Neural progenitor cell (in vitro differentiated cells): ENCODE measurements at regions not wholly inside any gene's neighbourhood (a gene's known extent, or its start where the extent isn't known, plus 50 kb on each side); places are given as distances from the start of the nearest gene placed in this dataset.

Experiments
- DNase-seq: peaks from one replicate; pipeline ENCODE4 v3.0.0-alpha.2; 2016; ENCODE audit warnings: low spot score
- H2AFZ ChIP-seq: fragments of 200-600 bp; sonication (generic); replicated peaks from 2 replicates; pipeline ENCODE4 v1.6.1; 2016; ENCODE audit warnings: antibody characterized with exemption
- H3F3A ChIP-seq: fragments of 200-600 bp; sonication (generic); 2 replicates; pipeline ENCODE4 v1.6.1; 2016; ENCODE audit warnings: antibody characterized with exemption, low read depth
- H3K27ac ChIP-seq: fragments of 200-600 bp; sonication (generic); 2 replicates; pipeline ENCODE4 v1.5.1; 2016; ENCODE audit warnings: mild to moderate bottlenecking
- H3K27me3 ChIP-seq: fragments of 200-600 bp; sonication (generic); 2 replicates; pipeline ENCODE4 v1.6.1; 2016; ENCODE audit warnings: mild to moderate bottlenecking, moderate library complexity
- H3K36me3 ChIP-seq: fragments of 200-600 bp; sonication (generic); 2 replicates; pipeline ENCODE4 v1.5.1; 2016
- H3K4me1 ChIP-seq: fragments of 200-600 bp; sonication (generic); 2 replicates; pipeline ENCODE4 v1.6.1; 2016; ENCODE audit warnings: mixed run types
- H3K4me2 ChIP-seq: fragments of 200-600 bp; sonication (generic); 2 replicates; pipeline ENCODE4 v1.6.1; 2016
- H3K4me3 ChIP-seq: fragments of 200-600 bp; sonication (generic); 2 replicates; pipeline ENCODE4 v1.5.1; 2016
- H3K79me2 ChIP-seq: fragments of 200-600 bp; sonication (generic); 2 replicates; pipeline ENCODE4 v1.6.1; 2016; ENCODE audit warnings: low read depth
- H3K9ac ChIP-seq: fragments of 200-600 bp; sonication (generic); 2 replicates; pipeline ENCODE4 v1.6.1; 2016
- H3K9me3 ChIP-seq: fragments of 200-600 bp; sonication (generic); 2 replicates; pipeline ENCODE4 v1.5.1; 2016; ENCODE audit warnings: low read depth
- H4K20me1 ChIP-seq: fragments of 200-600 bp; sonication (generic); 2 replicates; pipeline ENCODE4 v1.6.1; 2016; ENCODE audit warnings: low read depth
- H3K27ac Mint-ChIP-seq: 3 replicates; pipeline ENCODE4 v1.8.0; 2021; ENCODE audit warnings: mixed read lengths
- H3K27me3 Mint-ChIP-seq: 2 replicates; pipeline ENCODE4 v1.8.0; 2022; ENCODE audit warnings: low read depth, mild to moderate bottlenecking, inconsistent platforms, moderate library complexity, mixed read lengths; ENCODE audit not compliant: insufficient read depth
- H3K36me3 Mint-ChIP-seq: 3 replicates; pipeline ENCODE4 v1.8.0; 2021; ENCODE audit warnings: mixed read lengths
- H3K4me1 Mint-ChIP-seq: 3 replicates; pipeline ENCODE4 v1.8.0; 2021; ENCODE audit warnings: mixed read lengths
- H3K4me3 Mint-ChIP-seq: 3 replicates; pipeline ENCODE4 v1.8.0; 2021; ENCODE audit warnings: mild to moderate bottlenecking, moderate library complexity, mixed read lengths
- H3K9me3 Mint-ChIP-seq: 3 replicates; pipeline ENCODE4 v1.8.0; 2020; ENCODE audit warnings: mixed read lengths
- CTCF ChIP-seq: fragments of 200-600 bp; sonication (generic); IDR thresholded peaks from 2 replicates; pipeline ENCODE4 v1.5.1; 2017; ENCODE audit warnings: antibody characterized with exemption, mild to moderate bottlenecking
- EZH2 ChIP-seq: fragments of 200-600 bp; sonication (generic); IDR thresholded peaks from 2 replicates; pipeline ENCODE4 v1.6.1; 2017; ENCODE audit warnings: antibody characterized with exemption, mild to moderate bottlenecking, moderate library complexity
- EZH2phosphoT487 ChIP-seq: fragments of 200-600 bp; sonication (generic); IDR thresholded peaks from 2 replicates; pipeline ENCODE4 v1.6.1; 2017; ENCODE audit warnings: antibody characterized with exemption

- H3K9me3 Mint-ChIP-seq: no peaks in the 10 kb centered on the region
- H3K36me3 ChIP-seq: no peaks in the 10 kb centered on the region
- no peak for DNase-seq
- no peak overlapping the region for H3K27ac ChIP-seq
- TF ChIP-seq EZH2phosphoT487 (no peak), EZH2 (no peak), CTCF (no peak)
- H3K4me3 ChIP-seq: no peak overlapping the region
- no peaks in the 10 kb centered on the region for H4K20me1 ChIP-seq
- H3K27me3 Mint-ChIP-seq: no peaks in the 10 kb centered on the region
- H3K36me3 Mint-ChIP-seq: no peaks in the 10 kb centered on the region
- H2AFZ ChIP-seq: no peak overlapping the region
- H3K4me1 ChIP-seq: peaks cover 18% of the 10 kb centered on the region
- H3K4me3 Mint-ChIP-seq: no peak overlapping the region
- H3K4me1 Mint-ChIP-seq: no peaks in the 10 kb centered on the region
- H3K4me2 ChIP-seq: no peak overlapping the region
- no peak overlapping the region for H3K27ac Mint-ChIP-seq
- H3F3A ChIP-seq: no peaks in the 10 kb centered on the region
- H3K9me3 ChIP-seq: no peaks in the 10 kb centered on the region
- H3K9ac ChIP-seq: no peak overlapping the region
- H3K27me3 ChIP-seq: no peaks in the 10 kb centered on the region
- H3K79me2 ChIP-seq: no peaks in the 10 kb centered on the region
Observed at GRCh38 chr1:157272264-157272663, 134.1 kb upstream of the ETV3 start.

GRCh38 chr1:157270705-157271274 is 132.6 kb upstream of the ETV3 start:
- Histone ChIP-seq H3K9ac (no peak overlapping the region), H3K27me3 (no peaks in the 10 kb centered on the region), H3K4me1 (peaks cover 18% of the 10 kb centered on the region), H3K27ac (no peak overlapping the region), H3K4me3 (no peak overlapping the region), H2AFZ (no peak overlapping the region), H3F3A (no peaks in the 10 kb centered on the region), H4K20me1 (no peaks in the 10 kb centered on the region), H3K79me2 (no peaks in the 10 kb centered on the region), H3K9me3 (no peaks in the 10 kb centered on the region), H3K36me3 (no peaks in the 10 kb centered on the region), H3K4me2 (no peak overlapping the region)
- no peaks in the 10 kb centered on the region for H3K27me3 Mint-ChIP-seq
- no peak overlapping the region for H3K4me3 Mint-ChIP-seq
- no peak for TF ChIP-seq CTCF
- TF ChIP-seq EZH2: no peak
- no peak for TF ChIP-seq EZH2phosphoT487
- no peak overlapping the region for H3K27ac Mint-ChIP-seq
- no peaks in the 10 kb centered on the region for H3K4me1 Mint-ChIP-seq
- no peaks in the 10 kb centered on the region for H3K36me3 Mint-ChIP-seq
- H3K9me3 Mint-ChIP-seq: no peaks in the 10 kb centered on the region
- DNase-seq: no peak

- no peak for DNase-seq
- Mint-ChIP-seq H3K4me1 (no peaks in the 10 kb centered on the region), H3K9me3 (no peaks in the 10 kb centered on the region), H3K27ac (no peak overlapping the region), H3K27me3 (no peaks in the 10 kb centered on the region), H3K4me3 (no peak overlapping the region), H3K36me3 (no peaks in the 10 kb centered on the region)
- H3K4me2 ChIP-seq: no peak overlapping the region
- peaks cover 14% of the 10 kb centered on the region for H3K4me1 ChIP-seq
- H3K27ac ChIP-seq: no peak overlapping the region
- H4K20me1 ChIP-seq: no peaks in the 10 kb centered on the region
- H3K36me3 ChIP-seq: no peaks in the 10 kb centered on the region
- no peak overlapping the region for H2AFZ ChIP-seq
- no peak overlapping the region for H3K9ac ChIP-seq
- H3K9me3 ChIP-seq: no peaks in the 10 kb centered on the region
- H3K79me2 ChIP-seq: no peaks in the 10 kb centered on the region
- no peak overlapping the region for H3K4me3 ChIP-seq
- TF ChIP-seq CTCF (no peak), EZH2 (no peak), EZH2phosphoT487 (no peak)
- no peaks in the 10 kb centered on the region for H3F3A ChIP-seq
- no peaks in the 10 kb centered on the region for H3K27me3 ChIP-seq
Observed at GRCh38 chr1:157269656-157270375, 131.6 kb upstream of the ETV3 start.
